ENCODE measurements at regions not wholly inside any gene's neighbourhood (a gene's known extent, or its start where the extent isn't known, plus 50 kb on each side); places are given as distances from the start of the nearest gene placed in this dataset.

- ATAC-seq (ENCODE audit: insufficient read depth, low FRiP score) = no peak
- Histone ChIP-seq H3K9ac (ENCODE audit: insufficient read depth in 1 of 2, low read length in 2 of 2) (no peak overlapping the region), H3K4me3 (no peak overlapping the region), H3K27ac (ENCODE audit: low read depth in 1 of 2, low read length in 1 of 2) (no peak overlapping the region), H3K27me3 (ENCODE audit: control insufficient read depth in 3 of 3, insufficient read depth in 3 of 3, low read length in 2 of 3) (no peaks in the 10 kb centered on the region), H3K36me3 (ENCODE audit: control insufficient read depth in 4 of 4, insufficient read depth in 4 of 4, low read length in 4 of 4) (no peaks in the 10 kb centered on the region), H3K4me1 (ENCODE audit: control insufficient read depth in 5 of 5, insufficient read depth in 5 of 5, low read length in 5 of 5) (peaks cover 0 to 5% (median 0%) of the 10 kb centered on the region in 5 donors), H3K9me3 (ENCODE audit: control insufficient read depth in 4 of 4, insufficient read depth in 3 of 4, low read length in 3 of 4) (peaks cover 0 to 2% (median 0%) of the 10 kb centered on the region in 4 donors)
- no peak for TF ChIP-seq CTCF (IDR thresholded peaks at IDR 0.05; ENCODE audit: control extremely low read depth, extremely low read depth)
- WGBS, 2 donors = 73 to 80% methylated on average over 5 of the region's 5 CpGs
- DNase-seq = no peak
Measured at GRCh38 chr11:70700871-70701270, 302.5 kb downstream of the CTTN start.

- Histone ChIP-seq H3K27ac (ENCODE audit: low read depth in 1 of 2, low read length in 1 of 2) (no peak overlapping the region), H3K27me3 (ENCODE audit: control insufficient read depth in 3 of 3, insufficient read depth in 3 of 3, low read length in 2 of 3) (no peaks in the 10 kb centered on the region), H3K4me1 (ENCODE audit: control insufficient read depth in 5 of 5, insufficient read depth in 5 of 5, low read length in 5 of 5) (peaks cover 0 to 5% (median 0%) of the 10 kb centered on the region in 5 donors), H3K36me3 (ENCODE audit: control insufficient read depth in 4 of 4, insufficient read depth in 4 of 4, low read length in 4 of 4) (no peaks in the 10 kb centered on the region), H3K4me3 (no peak overlapping the region), H3K9ac (ENCODE audit: insufficient read depth in 1 of 2, low read length in 2 of 2) (no peak overlapping the region), H3K9me3 (ENCODE audit: control insufficient read depth in 4 of 4, insufficient read depth in 3 of 4, low read length in 3 of 4) (peaks cover 0 to 2% (median 0%) of the 10 kb centered on the region in 4 donors)
- TF ChIP-seq CTCF (IDR thresholded peaks at IDR 0.05; ENCODE audit: control extremely low read depth, extremely low read depth) = no peak
- ATAC-seq (ENCODE audit: insufficient read depth, low FRiP score) (no peak), DNase-seq (no peak)
- 97 to 98% methylated on average over 4 of the region's 4 CpGs for WGBS, 2 donors
Measured at GRCh38 chr11:70702040-70702648, 303.8 kb downstream of the CTTN start.

- H3K9me3 ChIP-seq (ENCODE audit: control insufficient read depth in 4 of 4, insufficient read depth in 3 of 4, low read length in 3 of 4) = peaks cover 0 to 2% (median 0%) of the 10 kb centered on the region in 4 donors
- H3K4me1 ChIP-seq (ENCODE audit: control insufficient read depth in 5 of 5, insufficient read depth in 5 of 5, low read length in 5 of 5) = peaks cover 0 to 5% (median 0%) of the 10 kb centered on the region in 5 donors
- no peak for TF ChIP-seq CTCF (IDR thresholded peaks at IDR 0.05; ENCODE audit: control extremely low read depth, extremely low read depth)
- DNase-seq = no peak
- no peak overlapping the region for H3K27ac ChIP-seq (ENCODE audit: low read depth in 1 of 2, low read length in 1 of 2)
- no peak for ATAC-seq (ENCODE audit: insufficient read depth, low FRiP score)
- no peaks in the 10 kb centered on the region for H3K27me3 ChIP-seq (ENCODE audit: control insufficient read depth in 3 of 3, insufficient read depth in 3 of 3, low read length in 2 of 3)
- no peak overlapping the region for H3K9ac ChIP-seq (ENCODE audit: insufficient read depth in 1 of 2, low read length in 2 of 2)
- H3K36me3 ChIP-seq (ENCODE audit: control insufficient read depth in 4 of 4, insufficient read depth in 4 of 4, low read length in 4 of 4) = no peaks in the 10 kb centered on the region
- 78% methylated on average over 21 of the region's 21 CpGs for WGBS, 2 donors
- H3K4me3 ChIP-seq = no peak overlapping the region
Measured at GRCh38 chr11:70703141-70704064, 305.1 kb downstream of the CTTN start.

All from lung (tissue), 11 donors.